BLaER1 (cell line): ENCODE measurements at regions not wholly inside any gene's neighbourhood (a gene's known extent, or its start where the extent isn't known, plus 50 kb on each side); places are given as distances from the start of the nearest gene placed in this dataset.

Source experiments
- H3K27ac ChIP-seq: shearing (Covaris generic); formaldehyde crosslinking; 2 replicates; pipeline ENCODE4 v1.8.1; 2022
- H3K27me3 ChIP-seq: shearing (Covaris generic); formaldehyde crosslinking; 2 replicates; pipeline ENCODE4 v1.8.1; 2022
- H3K36me3 ChIP-seq: shearing (Covaris generic); formaldehyde crosslinking; 2 replicates; pipeline ENCODE4 v1.8.1; 2022
- H3K4me1 ChIP-seq: shearing (Covaris generic); formaldehyde crosslinking; 2 replicates; pipeline ENCODE4 v1.8.1; 2022
- H3K4me2 ChIP-seq: shearing (Covaris generic); formaldehyde crosslinking; 2 replicates; pipeline ENCODE4 v1.8.1; 2022
- H3K4me3 ChIP-seq: shearing (Covaris generic); formaldehyde crosslinking; 2 replicates; pipeline ENCODE4 v1.8.1; 2022
- H3K9ac ChIP-seq: shearing (Covaris generic); formaldehyde crosslinking; 2 replicates; pipeline ENCODE4 v1.8.1; 2022
- H3K9me3 ChIP-seq: shearing (Covaris generic); formaldehyde crosslinking; 2 replicates; pipeline ENCODE4 v1.8.1; 2022
- H4K20me1 ChIP-seq: shearing (Covaris generic); formaldehyde crosslinking; 2 replicates; pipeline ENCODE4 v1.8.1; 2022
- Cebpa-rat ChIP-seq: shearing (Covaris generic); IDR thresholded peaks from 2 replicates; pipeline ENCODE4 v1.8.1; 2022

DNA sequence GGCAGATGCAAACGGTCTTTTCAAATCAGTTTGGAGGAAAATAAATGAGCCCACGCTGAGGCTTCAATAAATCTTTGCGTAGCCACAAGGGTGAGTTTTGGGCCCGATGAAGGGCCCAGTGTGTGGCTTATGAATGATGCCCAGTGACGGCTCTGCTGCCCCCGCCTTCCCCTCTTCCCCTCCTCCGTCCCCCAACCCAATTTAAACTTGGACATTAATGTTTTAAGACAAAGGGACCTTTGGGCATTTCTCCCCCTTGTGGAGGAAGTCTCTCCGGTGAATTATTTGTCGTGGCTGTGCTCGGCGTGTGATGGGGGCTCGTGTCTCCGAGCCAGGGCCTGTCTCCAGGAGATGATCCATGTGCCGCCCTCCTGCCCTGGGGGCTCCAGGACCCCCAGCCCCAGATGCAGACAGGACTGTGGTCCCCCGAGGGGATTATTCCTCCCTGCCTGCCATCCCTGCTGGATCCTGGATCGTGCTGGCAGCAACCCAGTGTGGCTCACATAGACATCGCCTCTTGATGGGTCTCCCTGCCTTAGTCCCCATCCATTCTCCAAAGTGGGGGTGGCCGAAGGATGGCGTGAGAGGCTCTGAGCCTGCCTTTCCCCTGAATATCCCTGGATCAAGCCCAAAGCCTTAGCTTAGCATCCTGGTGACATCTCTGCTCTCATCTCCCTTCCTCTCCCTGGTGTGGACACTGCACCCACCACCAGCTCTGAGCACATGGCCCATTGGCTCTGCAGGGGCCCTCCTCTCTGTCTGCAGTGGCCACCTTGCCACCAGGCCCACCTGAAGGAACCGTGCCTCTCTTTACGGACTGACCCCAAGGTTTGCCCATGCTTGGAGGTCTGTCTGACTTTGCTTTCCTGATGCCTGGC lies 56.4 kb downstream of the SMIM38 start:
- no peak overlapping the region for H3K9ac ChIP-seq
- H3K4me1 ChIP-seq, result no peaks in the 10 kb centered on the region
- no peaks in the 10 kb centered on the region for H4K20me1 ChIP-seq
- H3K4me3 ChIP-seq, result no peak overlapping the region
- no peaks in the 10 kb centered on the region for H3K27me3 ChIP-seq
- no peak for TF ChIP-seq Cebpa-rat
- peaks cover 13% of the 10 kb centered on the region; the same call in 1 of the 2 replicates for H3K9me3 ChIP-seq
- no peaks in the 10 kb centered on the region for H3K36me3 ChIP-seq
- H3K4me2 ChIP-seq, result no peak overlapping the region
- no peak overlapping the region for H3K27ac ChIP-seq

DNA sequence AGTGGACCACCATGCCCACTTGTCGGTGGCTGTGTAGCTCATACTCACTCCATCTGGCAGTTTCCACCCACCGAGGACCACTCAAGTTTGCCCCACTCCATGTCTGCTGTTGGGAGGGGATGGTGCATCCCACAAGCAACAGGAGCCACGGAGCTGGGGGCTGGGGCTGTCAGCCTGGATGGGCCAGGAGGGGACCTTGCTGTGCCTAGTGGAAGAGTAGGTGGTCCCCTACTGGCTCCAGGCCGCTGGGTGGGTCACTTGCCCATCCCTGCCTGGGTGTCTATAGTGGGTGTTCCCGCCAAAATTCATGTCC lies 57.0 kb downstream of the SMIM38 start:
- H3K9ac ChIP-seq, result no peak overlapping the region
- H4K20me1 ChIP-seq, result no peaks in the 10 kb centered on the region
- no peak overlapping the region for H3K4me3 ChIP-seq
- H3K27ac ChIP-seq, result no peak overlapping the region
- H3K4me2 ChIP-seq, result no peak overlapping the region
- H3K9me3 ChIP-seq, result peaks cover 10% of the 10 kb centered on the region; the same call in 1 of the 2 replicates
- H3K27me3 ChIP-seq, result no peaks in the 10 kb centered on the region
- no peaks in the 10 kb centered on the region for H3K4me1 ChIP-seq
- no peaks in the 10 kb centered on the region for H3K36me3 ChIP-seq
- no peak for TF ChIP-seq Cebpa-rat

DNA sequence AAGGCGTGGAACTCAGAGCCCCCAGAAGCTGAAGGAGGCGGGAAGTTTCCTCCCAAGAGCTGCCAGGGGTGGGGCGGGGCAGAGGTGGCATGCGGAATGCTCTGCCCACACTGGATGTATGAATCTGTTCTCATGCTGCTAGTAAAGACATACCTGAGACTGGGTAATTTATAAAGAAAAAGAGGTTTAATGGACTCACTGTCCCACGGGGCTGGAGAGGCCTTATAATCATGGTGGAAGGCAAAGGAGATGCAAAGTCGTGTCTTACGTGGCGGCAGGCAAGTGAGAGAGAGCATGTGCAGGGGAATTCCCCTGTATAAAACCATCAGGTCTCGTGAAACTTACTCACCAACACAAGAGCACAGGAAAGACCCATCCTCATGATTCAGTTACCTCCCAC lies 57.6 kb downstream of the SMIM38 start:
- TF ChIP-seq Cebpa-rat, result no peak
- H3K4me2 ChIP-seq, result no peak overlapping the region

DNA sequence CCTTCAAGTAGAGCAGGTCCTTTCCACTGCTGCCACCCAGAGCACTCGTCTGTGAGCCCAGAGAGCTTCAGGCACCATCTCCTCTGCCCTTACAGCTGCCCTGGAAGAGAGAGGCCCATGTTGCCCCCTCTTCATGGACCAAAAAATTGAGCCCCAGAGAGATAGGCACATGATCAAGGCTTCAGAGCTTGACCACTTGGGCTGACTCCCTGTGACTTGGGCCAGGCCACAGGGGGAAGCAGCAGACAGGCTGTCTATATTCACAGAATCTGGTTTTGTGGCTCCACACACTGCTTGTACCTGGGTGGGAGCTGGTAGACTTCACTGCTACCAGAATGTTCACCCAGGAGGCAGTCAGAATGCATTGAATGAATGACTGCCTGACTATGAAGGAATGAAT lies 58.2 kb downstream of the SMIM38 start:
- Histone ChIP-seq H3K9ac (no peak overlapping the region), H3K4me2 (no peak overlapping the region), H3K36me3 (no peaks in the 10 kb centered on the region), H4K20me1 (no peaks in the 10 kb centered on the region), H3K4me3 (no peak overlapping the region), H3K4me1 (no peaks in the 10 kb centered on the region), H3K9me3 (no peaks in the 10 kb centered on the region), H3K27ac (no peak overlapping the region), H3K27me3 (no peaks in the 10 kb centered on the region)
- no peak for TF ChIP-seq Cebpa-rat

More for the DNA sequence above, 57.6 kb downstream of the SMIM38 start:
- Histone ChIP-seq H3K4me1 (no peaks in the 10 kb centered on the region), H3K9me3 (peaks cover 5% of the 10 kb centered on the region; the same call in 1 of the 2 replicates), H3K27ac (no peak overlapping the region), H3K36me3 (no peaks in the 10 kb centered on the region), H3K4me3 (no peak overlapping the region), H3K27me3 (no peaks in the 10 kb centered on the region), H3K9ac (no peak overlapping the region), H4K20me1 (no peaks in the 10 kb centered on the region)

GRCh38 chr11:69215216-69215615 lies 59.5 kb downstream of the SMIM38 start:
- H3K4me2 ChIP-seq, result no peak overlapping the region
- no peaks in the 10 kb centered on the region for H3K27me3 ChIP-seq
- no peaks in the 10 kb centered on the region for H4K20me1 ChIP-seq
- no peaks in the 10 kb centered on the region for H3K4me1 ChIP-seq
- H3K9ac ChIP-seq, result no peak overlapping the region
- no peak for TF ChIP-seq Cebpa-rat
- no peak overlapping the region for H3K4me3 ChIP-seq
- no peaks in the 10 kb centered on the region for H3K36me3 ChIP-seq
- no peaks in the 10 kb centered on the region for H3K9me3 ChIP-seq
- no peak overlapping the region for H3K27ac ChIP-seq

GRCh38 chr11:69215784-69216415 lies 60.2 kb downstream of the SMIM38 start:
- no peaks in the 10 kb centered on the region for H3K4me1 ChIP-seq
- no peaks in the 10 kb centered on the region for H3K36me3 ChIP-seq
- no peaks in the 10 kb centered on the region for H4K20me1 ChIP-seq
- no peak overlapping the region for H3K4me2 ChIP-seq
- no peak for TF ChIP-seq Cebpa-rat
- no peak overlapping the region for H3K9ac ChIP-seq
- H3K9me3 ChIP-seq, result no peaks in the 10 kb centered on the region
- no peak overlapping the region for H3K27ac ChIP-seq
- H3K27me3 ChIP-seq, result no peaks in the 10 kb centered on the region
- no peak overlapping the region for H3K4me3 ChIP-seq

DNA sequence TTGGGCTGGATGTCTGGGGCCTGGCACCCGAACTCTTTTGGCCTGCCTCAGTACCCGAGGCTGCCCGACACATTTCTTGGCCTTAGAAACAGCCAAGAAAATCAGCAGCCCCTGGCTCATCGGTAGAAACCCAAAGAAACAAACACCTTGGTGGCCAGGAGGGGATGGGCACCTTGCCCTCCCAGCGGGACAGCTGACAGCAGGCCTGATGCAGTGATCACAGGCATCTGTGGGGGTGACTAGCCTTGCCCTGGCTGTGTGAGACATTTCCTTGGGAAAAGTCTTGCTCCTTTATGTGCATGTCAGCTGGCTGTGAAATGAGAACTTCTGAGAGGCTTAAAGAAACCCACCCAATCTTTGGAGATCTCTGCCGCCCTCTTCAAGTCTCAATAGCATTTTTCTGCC lies 60.9 kb downstream of the SMIM38 start:
- H3K4me2 ChIP-seq, result no peak overlapping the region
- no peaks in the 10 kb centered on the region for H3K36me3 ChIP-seq
- no peak overlapping the region for H3K9ac ChIP-seq
- no peak overlapping the region for H3K27ac ChIP-seq
- H4K20me1 ChIP-seq, result no peaks in the 10 kb centered on the region
- no peak for TF ChIP-seq Cebpa-rat
- no peaks in the 10 kb centered on the region for H3K27me3 ChIP-seq
- H3K9me3 ChIP-seq, result no peaks in the 10 kb centered on the region
- H3K4me3 ChIP-seq, result no peak overlapping the region
- H3K4me1 ChIP-seq, result no peaks in the 10 kb centered on the region

GRCh38 chr11:69217276-69218105 lies 61.8 kb downstream of the SMIM38 start:
- Histone ChIP-seq H3K36me3 (no peaks in the 10 kb centered on the region), H3K4me1 (no peaks in the 10 kb centered on the region), H3K4me2 (no peak overlapping the region), H3K27ac (no peak overlapping the region), H3K9me3 (no peaks in the 10 kb centered on the region), H4K20me1 (no peaks in the 10 kb centered on the region), H3K4me3 (no peak overlapping the region), H3K27me3 (no peaks in the 10 kb centered on the region), H3K9ac (no peak overlapping the region)
- TF ChIP-seq Cebpa-rat, result no peak

GRCh38 chr11:69218271-69218682 lies 62.5 kb downstream of the SMIM38 start:
- H3K27ac ChIP-seq, result no peak overlapping the region
- no peak overlapping the region for H3K4me2 ChIP-seq
- H3K9ac ChIP-seq, result no peak overlapping the region
- no peaks in the 10 kb centered on the region for H3K4me1 ChIP-seq
- no peaks in the 10 kb centered on the region for H3K27me3 ChIP-seq
- no peak overlapping the region for H3K4me3 ChIP-seq
- no peaks in the 10 kb centered on the region for H4K20me1 ChIP-seq
- no peaks in the 10 kb centered on the region for H3K36me3 ChIP-seq
- TF ChIP-seq Cebpa-rat, result no peak
- no peaks in the 10 kb centered on the region for H3K9me3 ChIP-seq
